Stimulated activated CD4-positive, alpha-beta T cell treated with anti-CD3 and anti-CD28 coated beads, Interleukin-12 subunit alpha, Interleukin-12 subunit beta, amount 100 ng/mL, for 48 hours (primary cell): ENCODE measurements at regions not wholly inside any gene's neighbourhood (a gene's known extent, or its start where the extent isn't known, plus 50 kb on each side); places are given as distances from the start of the nearest gene placed in this dataset.
"Not testable (repeated sequence)": the region's sequence is repeated elsewhere in the genome, so short reads cannot be mapped to it uniquely, and the experiment has no call there.

Source experiments
- DNase-seq, 3 donors: peaks; one replicate each; pipeline ENCODE4 v3.0.0-alpha.2; 2020; ENCODE audit warnings: low read depth in 2 of 3, low spot score in 1 of 3

- DNase-seq: not testable (repeated sequence)
Observed at GRCh38 chr21:10366210-10366609, 155.2 kb upstream of the TPTE start.

GRCh38 chr21:10367586-10367985, 153.8 kb upstream of the TPTE start:
- DNase-seq: not testable (repeated sequence)

- DNase-seq: not testable (repeated sequence)
Observed at GRCh38 chr21:10368323-10368798, 153.0 kb upstream of the TPTE start.

GRCh38 chr21:10369289-10369688, 152.1 kb upstream of the TPTE start:
- not testable (repeated sequence) for DNase-seq

- not testable (repeated sequence) for DNase-seq
Observed at GRCh38 chr21:10377758-10378157, 143.6 kb upstream of the TPTE start.

- not testable (repeated sequence) for DNase-seq
Observed at GRCh38 chr21:10379816-10380215, 141.6 kb upstream of the TPTE start.

- DNase-seq: not testable (repeated sequence)
Observed at GRCh38 chr21:10381687-10382060, 139.7 kb upstream of the TPTE start.

GRCh38 chr21:10382135-10382534, 139.2 kb upstream of the TPTE start:
- not testable (repeated sequence) for DNase-seq

- not testable (repeated sequence) for DNase-seq
Observed at GRCh38 chr21:10382580-10382979, 138.8 kb upstream of the TPTE start.

GRCh38 chr21:10383571-10383970, 137.8 kb upstream of the TPTE start:
- DNase-seq: not testable (repeated sequence)

- not testable (repeated sequence) for DNase-seq
Observed at GRCh38 chr21:10384304-10384861, 137.0 kb upstream of the TPTE start.

- not testable (repeated sequence) for DNase-seq
Observed at GRCh38 chr21:10385202-10385601, 136.2 kb upstream of the TPTE start.

- DNase-seq: not testable (repeated sequence)
Observed at GRCh38 chr21:10385898-10386527, 135.4 kb upstream of the TPTE start.

GRCh38 chr21:10387692-10388450, 133.5 kb upstream of the TPTE start:
- not testable (repeated sequence) for DNase-seq

- DNase-seq: not testable (repeated sequence)
Observed at GRCh38 chr21:10388625-10389024, 132.8 kb upstream of the TPTE start.

- not testable (repeated sequence) for DNase-seq
Observed at GRCh38 chr21:10392301-10392700, 129.1 kb upstream of the TPTE start.

GRCh38 chr21:10395963-10396362, 125.4 kb upstream of the TPTE start:
- not testable (repeated sequence) for DNase-seq

GRCh38 chr21:10397495-10397915, 123.9 kb upstream of the TPTE start:
- DNase-seq: not testable (repeated sequence)

- DNase-seq: not testable (repeated sequence)
Observed at GRCh38 chr21:10398692-10399489, 122.5 kb upstream of the TPTE start.

- not testable (repeated sequence) for DNase-seq
Observed at GRCh38 chr21:10400622-10401361, 120.6 kb upstream of the TPTE start.
